ENCODE measurements at regions not wholly inside any gene's neighbourhood (a gene's known extent, or its start where the extent isn't known, plus 50 kb on each side); places are given as distances from the start of the nearest gene placed in this dataset.

GRCh38 chr3:176692199-176692965 lies 504.9 kb downstream of the TBL1XR1 start:
- Histone ChIP-seq H3K4me1 (ENCODE audit: low read depth) (no peaks in the 10 kb centered on the region), H3K9me3 (no peaks in the 10 kb centered on the region), H3K36me3 (ENCODE audit: low read depth) (no peaks in the 10 kb centered on the region), H3K4me3 (no peak overlapping the region)
- TF ChIP-seq CTCF (IDR thresholded peaks at IDR 0.05) = no peak
- intact Hi-C loops (cut with DNase I, micrococcal nuclease) = no loop called here
- DNase-seq (no peak), ATAC-seq (no peak)

- no peak overlapping the region for H3K4me3 ChIP-seq
- H3K4me1 ChIP-seq (ENCODE audit: low read depth) = no peaks in the 10 kb centered on the region
- no peak for DNase-seq
- no peaks in the 10 kb centered on the region for H3K9me3 ChIP-seq
- no peak for ATAC-seq
- intact Hi-C loops (cut with DNase I, micrococcal nuclease) = no loop called here
- H3K36me3 ChIP-seq (ENCODE audit: low read depth) = no peaks in the 10 kb centered on the region
- TF ChIP-seq CTCF (IDR thresholded peaks at IDR 0.05) = no peak
These were observed 507.0 kb downstream of the TBL1XR1 start for GRCh38 chr3:176690083-176690869.

- Histone ChIP-seq H3K36me3 (ENCODE audit: low read depth) (no peaks in the 10 kb centered on the region), H3K4me1 (ENCODE audit: low read depth) (no peaks in the 10 kb centered on the region), H3K9me3 (no peaks in the 10 kb centered on the region), H3K4me3 (no peak overlapping the region)
- ATAC-seq = no peak
- no peak for DNase-seq
- intact Hi-C loops (cut with DNase I, micrococcal nuclease) = no loop called here
- TF ChIP-seq CTCF (IDR thresholded peaks at IDR 0.05) = no peak
These were observed 509.5 kb downstream of the TBL1XR1 start for GRCh38 chr3:176687754-176688153.

- Histone ChIP-seq H3K36me3 (ENCODE audit: low read depth) (no peaks in the 10 kb centered on the region), H3K9me3 (peaks cover 3% of the 10 kb centered on the region), H3K4me1 (ENCODE audit: low read depth) (no peaks in the 10 kb centered on the region), H3K4me3 (no peak overlapping the region)
- DNase-seq (no peak), ATAC-seq (no peak)
- no peak for TF ChIP-seq CTCF (IDR thresholded peaks at IDR 0.05)
- intact Hi-C loops (cut with DNase I, micrococcal nuclease) = no loop called here
These were observed 513.9 kb downstream of the TBL1XR1 start for GRCh38 chr3:176683382-176683781.

GRCh38 chr3:176663837-176664831 lies 533.1 kb downstream of the TBL1XR1 start:
- TF ChIP-seq CTCF (IDR thresholded peaks at IDR 0.05) = no peak
- H3K4me3 ChIP-seq = no peak overlapping the region
- DNase-seq = no peak
- intact Hi-C loops (cut with DNase I, micrococcal nuclease) = no loop called here
- H3K4me1 ChIP-seq (ENCODE audit: low read depth) = no peaks in the 10 kb centered on the region
- ATAC-seq = no peak
- H3K36me3 ChIP-seq (ENCODE audit: low read depth) = no peaks in the 10 kb centered on the region
- H3K9me3 ChIP-seq = no peaks in the 10 kb centered on the region

Data from mucosa of descending colon (tissue), 3 donors.